BJ (cell line): ENCODE measurements at regions not wholly inside any gene's neighbourhood (a gene's known extent, or its start where the extent isn't known, plus 50 kb on each side); places are given as distances from the start of the nearest gene placed in this dataset.

ENCODE experiments used
- CTCF ChIA-PET: fragments of 350-600 bp; formaldehyde crosslinking; extraction: SDS; loops from one replicate; lab custom pipeline; 2021; ENCODE audit warnings: antibody characterized with exemption, inconsistent platforms; lab: Yijun Ruan, JAX
- POLR2A ChIA-PET: fragments of 300-600 bp; sonication (Branson Sonifier 250); formaldehyde crosslinking; extraction: SDS; loops from one replicate; lab custom pipeline; 2021; ENCODE audit warnings: antibody characterized with exemption; lab: Charles Lee
- DNase-seq: peaks from one replicate; pipeline ENCODE4 v3.0.0-alpha.2; 2011; ENCODE audit warnings: low read depth
- H3K27me3 ChIP-seq: 2 replicates; pipeline ENCODE4 v1.6.0; 2011; ENCODE audit warnings: low read length; ENCODE audit not compliant: control insufficient read depth, insufficient read depth
- H3K36me3 ChIP-seq: 2 replicates; pipeline ENCODE4 v1.5.1; 2011; ENCODE audit warnings: low read length; ENCODE audit not compliant: control insufficient read depth, insufficient read depth
- H3K4me3 ChIP-seq: 2 replicates; pipeline ENCODE4 v1.5.1; 2011; ENCODE audit warnings: low read depth, mild to moderate bottlenecking, control low read depth, low read length
- TF ChIP-seq, protein P1 (sequence below): IDR thresholded peaks from 2 replicates; pipeline ENCODE4 v1.5.1; 2011; ENCODE audit warnings: low read depth, mild to moderate bottlenecking, control low read depth, inconsistent platforms, low read length, moderate library complexity; ENCODE audit not compliant: insufficient read depth

- POLR2A ChIA-PET, result no interaction called here
- Histone ChIP-seq H3K4me3 (no peak overlapping the region), H3K27me3 (no peaks in the 10 kb centered on the region), H3K36me3 (no peaks in the 10 kb centered on the region)
- CTCF ChIA-PET, result no interaction called here
- TF ChIP-seq, protein P1, sequence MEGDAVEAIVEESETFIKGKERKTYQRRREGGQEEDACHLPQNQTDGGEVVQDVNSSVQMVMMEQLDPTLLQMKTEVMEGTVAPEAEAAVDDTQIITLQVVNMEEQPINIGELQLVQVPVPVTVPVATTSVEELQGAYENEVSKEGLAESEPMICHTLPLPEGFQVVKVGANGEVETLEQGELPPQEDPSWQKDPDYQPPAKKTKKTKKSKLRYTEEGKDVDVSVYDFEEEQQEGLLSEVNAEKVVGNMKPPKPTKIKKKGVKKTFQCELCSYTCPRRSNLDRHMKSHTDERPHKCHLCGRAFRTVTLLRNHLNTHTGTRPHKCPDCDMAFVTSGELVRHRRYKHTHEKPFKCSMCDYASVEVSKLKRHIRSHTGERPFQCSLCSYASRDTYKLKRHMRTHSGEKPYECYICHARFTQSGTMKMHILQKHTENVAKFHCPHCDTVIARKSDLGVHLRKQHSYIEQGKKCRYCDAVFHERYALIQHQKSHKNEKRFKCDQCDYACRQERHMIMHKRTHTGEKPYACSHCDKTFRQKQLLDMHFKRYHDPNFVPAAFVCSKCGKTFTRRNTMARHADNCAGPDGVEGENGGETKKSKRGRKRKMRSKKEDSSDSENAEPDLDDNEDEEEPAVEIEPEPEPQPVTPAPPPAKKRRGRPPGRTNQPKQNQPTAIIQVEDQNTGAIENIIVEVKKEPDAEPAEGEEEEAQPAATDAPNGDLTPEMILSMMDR, result no peak
- DNase-seq, result no peak
Measured at GRCh38 chr2:180747728-180748127, 232.7 kb upstream of the UBE2E3 start.

GRCh38 chr2:180743401-180743800 lies 237.0 kb upstream of the UBE2E3 start:
- POLR2A ChIA-PET, result no interaction called here
- CTCF ChIA-PET, result no interaction called here

GRCh38 chr2:180742801-180743200 lies 237.6 kb upstream of the UBE2E3 start:
- Histone ChIP-seq H3K27me3 (no peaks in the 10 kb centered on the region), H3K4me3 (no peak overlapping the region), H3K36me3 (no peaks in the 10 kb centered on the region)
- TF ChIP-seq, protein P1, result no peak
- ChIA-PET POLR2A (no interaction called here), CTCF (no interaction called here)
- no peak for DNase-seq

More at GRCh38 chr2:180743401-180743800, 237.0 kb upstream of the UBE2E3 start:
- Histone ChIP-seq H3K4me3 (no peak overlapping the region), H3K27me3 (no peaks in the 10 kb centered on the region), H3K36me3 (no peaks in the 10 kb centered on the region)
- TF ChIP-seq, protein P1, result no peak
- no peak for DNase-seq

- H3K36me3 ChIP-seq, result no peaks in the 10 kb centered on the region
- H3K4me3 ChIP-seq, result no peak overlapping the region
- TF ChIP-seq, protein P1, result no peak
- no peak for DNase-seq
- no peaks in the 10 kb centered on the region for H3K27me3 ChIP-seq
- ChIA-PET POLR2A (no interaction called here), CTCF (no interaction called here)
Measured at GRCh38 chr2:180739070-180739469, 241.3 kb upstream of the UBE2E3 start.

GRCh38 chr2:180735799-180736198 lies 244.6 kb upstream of the UBE2E3 start:
- DNase-seq, result no peak
- TF ChIP-seq, protein P1, result no peak
- Histone ChIP-seq H3K36me3 (no peaks in the 10 kb centered on the region), H3K27me3 (no peaks in the 10 kb centered on the region), H3K4me3 (no peak overlapping the region)
- POLR2A ChIA-PET, result no interaction called here
- CTCF ChIA-PET, result no interaction called here
